NCI-H510A (cell line): ENCODE measurements at regions not wholly inside any gene's neighbourhood (a gene's known extent, or its start where the extent isn't known, plus 50 kb on each side); places are given as distances from the start of the nearest gene placed in this dataset.
"Not testable (repeated sequence)": the region's sequence is repeated elsewhere in the genome, so short reads cannot be mapped to it uniquely, and the experiment has no call there.

Experiments
- DNase-seq: peaks from one replicate; lab custom pipeline; 2025; lab: John Stamatoyannopoulos, UW

DNA sequence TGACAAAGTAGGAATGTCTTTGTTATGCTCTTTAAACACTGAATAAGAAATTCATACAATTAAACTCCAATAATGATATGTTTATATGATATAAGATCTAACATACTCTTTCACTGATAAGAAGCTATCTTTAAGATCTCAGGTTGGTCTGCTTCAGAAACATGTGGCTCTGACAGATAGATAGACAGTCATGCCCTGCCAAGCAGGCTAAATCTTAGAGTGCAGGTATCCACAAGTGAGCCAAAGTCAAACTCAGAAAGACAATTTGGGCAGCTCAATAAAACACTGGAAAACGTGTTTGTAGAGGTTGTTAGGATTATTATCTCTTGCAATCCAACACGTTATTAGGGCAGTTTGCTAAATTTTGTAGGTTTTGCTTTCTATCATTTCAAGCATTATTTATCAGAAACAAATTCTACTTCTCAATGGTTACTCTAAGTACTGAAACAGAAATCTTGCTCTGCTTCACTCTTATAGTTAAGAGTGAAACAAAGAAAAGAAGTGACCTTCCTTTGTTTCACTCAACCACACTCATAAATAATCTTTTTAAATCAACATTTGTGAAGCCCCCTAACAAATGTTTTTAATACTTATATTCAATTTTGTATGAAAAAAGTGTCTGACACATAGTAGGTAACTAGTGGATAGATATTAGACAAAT is 1255.6 kb downstream of the DIAPH3 start:
- DNase-seq: no peak

DNA sequence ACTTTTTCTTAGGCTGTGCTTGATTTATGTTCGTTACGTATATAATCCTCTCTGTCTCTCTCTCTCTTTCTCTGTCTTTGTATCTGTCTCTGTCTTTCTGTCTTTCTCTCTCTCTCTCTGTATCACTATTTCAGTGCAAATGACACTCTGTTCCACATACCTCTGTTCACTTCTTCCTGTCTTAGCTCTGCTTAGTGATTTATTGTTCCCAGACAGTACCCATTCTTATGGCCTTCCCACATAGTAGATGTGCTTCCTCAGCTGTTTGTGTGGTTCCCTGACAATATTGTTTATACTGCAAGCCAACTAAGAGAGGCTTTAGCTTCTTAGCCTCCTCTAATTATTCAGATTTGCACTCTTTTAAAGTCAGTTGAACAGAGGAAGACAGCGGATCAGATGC is 1244.2 kb downstream of the DIAPH3 start:
- no peak for DNase-seq

DNA sequence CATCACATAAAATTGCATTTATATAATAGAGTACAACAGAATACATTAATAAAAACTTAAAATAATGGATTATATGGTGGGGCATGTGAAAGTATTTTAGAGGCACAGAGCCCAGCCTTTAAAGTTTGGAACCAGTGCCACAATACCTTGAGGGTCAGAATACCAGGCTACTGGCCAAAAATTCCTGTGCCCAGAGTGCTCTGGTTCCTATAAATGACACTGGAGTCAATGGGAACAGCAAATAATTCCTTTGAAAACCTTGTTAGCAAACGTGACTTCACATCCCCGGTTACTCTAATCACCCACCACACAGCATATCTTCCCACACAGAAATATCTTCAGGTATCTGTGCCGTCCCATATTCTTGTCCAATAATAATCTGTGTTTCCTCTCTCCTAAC is 1242.6 kb downstream of the DIAPH3 start:
- no peak for DNase-seq

DNA sequence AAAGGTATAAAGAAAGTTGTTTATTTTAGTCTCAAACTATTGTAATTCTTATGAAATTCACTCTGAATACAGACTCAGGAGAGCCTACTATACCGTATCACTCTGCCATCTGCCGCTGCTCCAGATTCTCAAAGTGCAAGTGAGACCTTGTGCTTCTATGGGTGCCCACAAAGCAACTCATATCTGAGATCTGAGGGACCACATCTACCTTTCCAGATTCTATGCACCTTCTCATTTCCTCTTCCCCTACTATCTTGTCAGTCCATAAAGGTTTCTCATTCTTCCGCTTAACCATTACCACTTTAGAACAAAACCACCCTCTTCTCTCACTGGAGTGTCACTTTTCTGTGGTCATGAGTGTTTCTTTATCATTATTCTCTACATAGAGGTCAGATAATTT is 1236.9 kb downstream of the DIAPH3 start:
- DNase-seq: no peak

DNA sequence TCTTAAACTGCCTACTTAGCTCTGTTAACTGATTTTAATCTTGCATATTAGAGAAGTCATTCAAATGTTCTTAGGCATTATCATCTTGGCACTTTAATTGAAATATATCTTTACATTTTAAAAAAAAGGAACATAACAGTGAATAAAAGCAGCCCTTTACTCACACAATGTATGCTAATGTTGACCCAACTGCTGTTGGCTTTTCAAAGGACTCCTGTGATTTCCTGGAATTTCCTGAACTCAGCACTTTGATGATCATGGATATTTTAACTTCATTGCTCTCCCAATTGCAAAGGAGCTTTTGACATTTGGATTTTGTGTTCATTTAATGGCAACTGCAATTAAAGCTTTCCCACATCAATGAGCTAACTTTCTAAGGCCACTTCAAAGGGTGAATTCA is 1230.3 kb downstream of the DIAPH3 start:
- DNase-seq: no peak

DNA sequence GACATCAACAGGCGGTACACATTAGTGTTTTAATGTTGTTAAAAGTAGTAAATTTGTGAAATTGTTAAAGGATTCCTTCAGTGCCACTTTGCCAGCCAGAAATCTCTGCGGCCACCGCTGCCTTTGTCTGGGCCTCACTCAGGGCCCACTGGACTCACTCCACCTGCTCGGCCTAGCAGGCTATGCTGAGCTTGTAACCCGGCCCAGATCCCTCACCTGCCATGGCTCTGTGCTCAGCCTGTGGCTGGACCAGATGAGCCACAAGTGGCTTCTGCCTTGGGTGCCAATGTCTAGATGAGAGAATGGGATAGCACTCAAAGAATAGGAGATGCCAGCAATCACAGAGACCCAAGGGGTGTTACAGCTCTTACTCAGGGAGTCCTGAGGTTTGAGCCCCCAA is 1228.0 kb downstream of the DIAPH3 start:
- DNase-seq: no peak

DNA sequence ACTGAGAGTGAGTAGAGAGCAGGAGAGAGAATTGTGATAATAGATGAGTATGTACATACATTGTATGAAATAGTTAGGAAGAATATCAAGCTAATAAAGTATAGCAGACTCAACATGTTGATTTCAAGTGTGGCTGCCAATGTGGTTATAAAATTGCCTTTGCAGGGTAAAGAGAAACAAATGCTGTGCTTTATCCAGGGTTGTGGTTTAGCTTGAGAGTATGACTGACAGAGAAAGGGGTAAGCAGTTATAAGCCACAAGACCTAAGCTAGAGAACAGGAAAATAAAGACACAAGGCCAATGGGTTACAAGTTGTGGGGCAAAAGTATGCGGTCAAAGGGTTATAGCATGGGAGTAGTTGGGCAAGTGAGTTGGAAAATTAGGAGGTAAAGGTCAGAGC is 1217.5 kb downstream of the DIAPH3 start:
- DNase-seq: no peak

DNA sequence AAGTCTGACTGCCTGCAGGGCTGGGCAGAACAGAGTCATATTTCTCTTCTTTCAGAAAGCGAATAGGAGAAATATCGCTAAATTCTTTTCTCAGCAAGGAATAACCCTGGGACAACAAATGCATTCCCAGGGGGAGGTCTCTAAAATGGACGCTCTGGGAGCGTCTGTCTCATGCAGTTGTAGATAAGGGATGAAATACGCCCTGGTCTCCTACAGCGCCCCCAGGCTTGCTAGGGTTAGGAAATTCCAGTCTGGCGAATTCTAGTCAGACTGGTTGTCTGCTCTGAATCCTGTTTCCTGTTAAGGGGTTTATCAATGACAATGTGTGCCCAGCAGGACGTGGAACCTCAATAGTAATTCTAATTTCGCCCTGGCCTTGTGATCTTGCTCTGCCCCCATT is 1214.1 kb downstream of the DIAPH3 start:
- DNase-seq: no peak

DNA sequence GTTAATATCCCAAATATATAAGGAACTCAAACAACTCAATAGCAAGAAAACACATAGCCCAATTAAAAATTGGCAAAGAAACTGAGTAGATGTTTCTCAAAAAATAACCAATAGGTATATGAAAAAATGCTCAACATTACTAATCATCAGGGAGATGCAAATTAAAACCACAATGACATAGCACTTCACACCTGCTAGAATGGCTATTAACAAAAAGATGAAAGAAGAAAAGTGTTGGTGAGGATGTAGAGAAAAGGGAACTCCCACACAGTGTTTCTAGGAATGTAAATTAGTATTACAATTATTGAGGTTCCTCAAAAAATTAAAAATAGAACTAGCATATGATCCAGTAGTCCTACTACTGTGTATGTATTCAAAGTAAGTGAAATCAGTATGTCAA is 1212.8 kb downstream of the DIAPH3 start:
- DNase-seq: no peak

DNA sequence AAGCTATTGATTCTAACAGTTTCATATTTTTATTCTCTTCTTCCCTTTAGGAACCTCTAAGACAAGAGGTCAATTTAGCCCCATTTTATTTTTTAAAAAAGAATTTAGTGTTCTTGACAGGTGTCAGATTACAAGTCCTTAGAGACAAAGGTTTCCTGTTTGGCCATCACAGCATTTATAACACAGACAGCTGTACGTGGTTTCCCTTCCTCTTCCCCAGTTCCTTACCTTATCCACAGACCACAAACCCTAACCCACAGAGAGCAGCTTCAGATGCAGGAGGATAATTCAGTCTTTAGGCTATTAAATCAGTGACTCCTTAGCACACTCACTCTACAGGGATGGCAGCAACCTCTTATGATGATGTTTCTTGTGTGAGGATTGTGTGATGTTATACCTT is 1210.1 kb downstream of the DIAPH3 start:
- DNase-seq: no peak

DNA sequence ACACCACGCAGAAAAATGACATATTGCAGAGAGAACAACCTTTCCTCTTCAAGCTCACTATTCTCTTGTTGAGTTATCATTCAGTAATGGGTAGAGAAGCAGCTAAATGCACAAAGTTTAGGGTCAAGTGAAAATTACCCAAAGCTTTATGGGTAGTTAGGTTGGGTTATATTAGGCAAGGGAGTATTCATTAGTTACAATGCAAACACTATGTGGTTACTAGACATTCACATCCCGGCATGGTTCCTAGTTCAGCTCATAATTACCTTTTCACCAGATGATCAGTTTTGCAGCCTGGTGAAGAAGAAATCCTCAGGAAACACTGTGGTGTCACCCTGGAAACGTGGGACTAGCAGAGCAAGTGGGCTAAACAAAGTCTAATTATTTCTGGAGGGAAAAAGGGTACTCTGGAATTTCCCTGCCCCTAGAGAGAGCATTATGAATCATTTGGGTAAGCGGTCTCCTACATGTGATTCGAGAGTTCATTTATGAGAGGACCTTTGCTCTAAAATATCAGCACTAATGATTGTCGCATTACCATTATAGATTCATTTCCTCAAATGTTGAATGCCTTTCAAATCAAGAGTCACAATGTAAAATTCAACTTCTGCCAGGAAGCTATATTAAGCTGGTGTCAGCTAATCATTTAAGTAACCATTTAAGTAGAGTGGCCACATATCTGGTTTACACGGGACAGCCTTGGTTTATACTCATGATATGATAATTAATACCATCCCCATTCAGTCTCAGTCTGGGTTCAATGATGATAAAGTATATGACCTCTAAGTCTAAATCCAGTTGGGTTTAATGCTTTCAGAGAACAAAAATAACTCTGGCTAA is 1208.0 kb downstream of the DIAPH3 start:
- no peak for DNase-seq

DNA sequence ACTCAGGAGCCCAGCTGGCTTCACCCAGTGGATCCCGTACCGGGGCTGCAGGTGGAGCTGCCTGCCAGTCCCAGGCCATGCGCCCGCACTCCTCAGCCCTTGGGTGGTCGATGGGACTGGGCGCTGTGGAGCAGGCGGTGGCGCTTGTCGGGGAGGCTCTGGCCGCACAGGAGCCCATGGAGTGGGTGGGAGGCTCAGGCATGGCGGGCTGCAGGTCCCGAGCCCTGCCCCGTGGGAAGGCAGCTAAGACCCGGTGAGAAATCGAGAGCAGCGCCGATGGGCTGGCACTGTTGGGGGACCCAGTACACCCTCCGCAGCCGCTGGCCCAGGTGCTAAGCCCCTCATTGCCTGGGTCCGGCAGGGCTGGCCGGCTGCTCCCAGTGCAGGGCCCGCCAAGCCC is 1205.6 kb downstream of the DIAPH3 start:
- not testable (repeated sequence) for DNase-seq

DNA sequence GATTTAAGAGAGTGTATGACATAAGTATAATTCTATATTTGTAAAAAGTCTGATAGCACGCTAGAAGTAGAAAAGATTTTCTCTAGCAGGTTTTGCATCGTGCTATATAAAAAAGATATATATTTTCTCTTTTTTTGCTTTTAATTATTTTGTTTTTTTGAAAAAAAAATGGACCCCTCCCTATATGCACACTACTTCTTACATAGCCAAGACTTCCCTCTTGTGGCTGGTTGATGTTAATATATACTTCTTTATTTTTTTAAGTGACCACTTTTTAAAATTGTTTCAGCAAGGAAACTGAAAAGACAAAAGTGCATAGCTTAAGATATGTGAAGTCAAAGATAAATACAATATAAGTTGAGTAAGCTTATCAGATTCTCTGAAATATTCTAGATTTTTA is 1202.8 kb downstream of the DIAPH3 start:
- DNase-seq: no peak

DNA sequence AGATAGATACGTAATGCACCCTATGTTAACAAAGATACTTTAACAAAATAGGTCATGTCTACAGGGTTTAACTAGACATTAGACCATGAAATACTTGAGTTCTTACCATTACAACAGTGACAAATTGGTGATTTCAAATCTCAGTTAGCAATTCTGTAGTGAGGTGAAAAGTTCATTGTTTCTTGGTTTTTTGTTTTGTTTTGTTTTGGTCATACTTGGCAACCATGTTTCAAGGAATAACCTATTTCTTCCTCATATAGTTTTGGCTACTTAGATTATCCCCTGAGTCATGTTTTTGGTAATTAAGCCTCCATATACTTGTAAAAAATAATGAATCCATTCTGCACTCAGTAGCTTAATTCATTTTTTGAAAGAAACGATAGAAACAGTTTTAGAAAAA is 1200.4 kb downstream of the DIAPH3 start:
- DNase-seq: no peak

DNA sequence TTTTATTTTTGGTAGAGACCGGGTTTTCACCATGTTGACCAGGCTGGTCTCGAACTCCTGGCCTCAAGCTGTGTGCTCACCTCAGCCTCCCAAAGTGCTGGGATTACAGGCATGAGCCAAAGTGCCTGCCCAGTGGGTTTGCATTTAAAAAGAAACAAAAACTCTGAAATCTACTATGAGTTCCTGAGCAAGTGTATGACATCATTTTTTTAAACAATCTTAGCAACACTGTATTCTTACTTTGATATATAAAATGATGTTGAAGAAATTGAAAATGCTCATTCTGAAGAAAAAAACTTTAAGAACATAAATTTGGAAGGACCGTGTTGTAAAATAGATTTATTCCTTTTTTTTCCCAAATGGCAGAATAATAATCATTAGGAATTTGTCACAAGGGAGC is 1199.7 kb downstream of the DIAPH3 start:
- DNase-seq: no peak

DNA sequence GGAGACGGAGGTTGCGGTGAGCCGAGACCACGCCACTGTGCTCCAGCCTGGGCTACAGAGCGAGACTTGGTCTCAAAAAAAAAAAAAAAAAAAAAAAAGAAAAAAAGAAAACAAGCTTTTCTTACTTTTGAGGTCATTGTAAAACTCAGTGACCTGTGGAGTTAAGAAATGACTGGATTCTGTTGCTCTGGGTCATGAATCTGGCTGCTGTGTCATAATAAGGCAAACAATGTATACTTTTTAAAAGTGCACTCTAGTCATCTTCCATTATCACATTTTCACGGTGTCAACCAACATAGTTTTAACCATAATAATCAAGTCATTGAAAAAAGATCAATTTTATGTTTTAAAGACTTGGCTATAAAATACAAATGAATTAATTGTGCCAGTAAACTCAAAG is 1186.6 kb downstream of the DIAPH3 start:
- DNase-seq: no peak

DNA sequence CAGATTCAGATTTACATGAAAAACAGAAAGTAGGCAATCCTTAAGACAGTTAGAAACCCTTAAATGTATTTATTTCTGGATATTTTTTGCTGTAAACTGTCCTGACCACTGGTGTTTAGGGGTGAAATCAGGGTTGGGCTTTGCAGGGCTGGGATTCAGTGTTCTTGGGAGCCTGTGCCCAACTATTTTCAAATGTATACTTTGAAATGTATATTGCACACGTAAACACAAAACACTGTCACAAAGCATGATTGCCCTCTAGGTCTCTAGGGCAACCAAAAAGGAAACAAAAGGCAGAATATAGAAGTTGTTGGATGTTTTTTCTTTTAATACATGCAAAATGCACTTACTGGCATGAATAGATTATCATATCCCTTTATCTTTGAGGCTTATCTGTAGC is 1185.4 kb downstream of the DIAPH3 start:
- DNase-seq: no peak

DNA sequence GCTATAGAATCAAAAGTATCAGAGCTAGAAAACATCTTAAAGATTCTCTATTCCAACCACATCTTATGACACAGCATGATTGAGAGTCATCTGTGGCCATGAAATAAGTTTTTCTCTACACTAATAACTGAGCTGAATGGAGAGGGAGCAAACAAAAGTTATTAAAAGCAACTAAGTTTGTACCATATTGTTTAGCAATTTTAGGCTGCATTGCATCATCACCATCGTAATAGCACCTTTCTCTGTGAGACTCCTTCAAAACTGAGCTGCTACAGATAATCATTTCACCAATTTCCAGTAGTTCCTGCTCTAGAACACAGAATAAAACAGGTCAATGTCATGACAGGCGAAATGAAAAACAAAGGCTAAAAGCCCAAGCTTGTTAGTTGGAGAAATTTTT is 1183.9 kb downstream of the DIAPH3 start:
- DNase-seq: no peak

DNA sequence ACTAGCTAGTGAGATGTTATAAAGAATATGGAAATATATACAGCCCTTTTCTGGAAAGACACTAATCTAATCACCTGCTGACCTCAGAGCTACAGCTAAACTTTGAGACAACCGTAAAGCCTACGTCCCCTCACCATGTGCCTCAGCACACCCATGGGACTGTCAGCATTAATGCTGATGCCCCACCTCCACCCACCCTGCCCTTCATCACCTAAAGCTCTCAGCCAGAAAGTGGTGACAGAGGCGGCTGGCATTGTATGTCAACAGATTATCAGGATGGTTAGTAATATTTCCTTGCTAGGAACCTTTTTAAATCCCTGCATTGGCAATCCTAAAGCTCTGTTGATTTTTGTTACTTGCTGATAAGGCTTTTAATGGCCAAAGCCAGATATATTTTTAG is 1177.9 kb downstream of the DIAPH3 start:
- no peak for DNase-seq

DNA sequence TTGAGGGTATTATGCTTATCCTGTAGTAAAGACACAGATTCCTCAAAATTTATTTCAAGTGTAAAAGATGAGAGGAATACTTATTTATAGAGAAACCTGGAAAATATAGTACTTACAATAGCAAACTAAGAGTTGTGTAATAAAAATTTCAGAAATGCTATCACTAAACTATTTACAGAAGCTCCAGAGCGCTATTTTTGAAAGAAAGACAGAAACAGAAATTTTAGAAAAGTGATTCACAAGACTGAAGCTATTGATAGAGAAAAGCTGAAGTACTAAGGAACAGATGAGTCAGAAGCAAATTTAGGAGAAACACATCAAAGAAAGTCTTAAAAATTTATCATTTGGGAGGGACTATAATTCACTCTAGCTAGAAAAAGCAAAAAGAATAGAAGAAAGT is 1174.2 kb downstream of the DIAPH3 start:
- DNase-seq: no peak

DNA sequence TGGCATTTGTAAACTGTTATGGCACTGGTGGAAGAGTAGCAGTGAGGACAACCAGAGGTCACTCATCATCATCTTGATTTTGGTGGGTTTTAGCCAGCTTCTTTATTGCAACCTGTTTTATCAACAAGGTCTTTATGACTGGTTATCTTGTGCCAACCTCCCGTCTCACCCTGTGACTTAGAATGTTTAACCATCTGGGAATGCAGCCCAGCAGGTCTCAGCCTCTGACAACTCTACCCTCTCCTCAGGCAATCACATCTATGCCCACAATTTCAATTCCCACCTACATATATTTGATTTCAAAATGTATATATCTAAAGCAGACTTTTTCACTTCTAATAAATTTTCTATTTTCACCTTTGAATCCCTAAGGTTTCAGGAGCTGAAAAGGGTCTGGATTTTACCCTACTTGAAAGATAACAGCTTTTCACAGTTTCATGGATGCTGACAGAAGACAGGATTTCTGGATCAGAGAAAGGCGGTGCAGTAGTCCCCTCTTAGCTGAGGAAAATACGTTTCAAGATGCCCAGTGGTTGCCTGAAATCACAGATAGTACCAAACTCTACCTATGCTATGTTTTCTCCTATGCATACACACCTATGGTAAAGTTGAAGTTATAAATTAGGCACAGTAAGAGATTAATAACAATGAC is 1171.8 kb downstream of the DIAPH3 start:
- DNase-seq: no peak

DNA sequence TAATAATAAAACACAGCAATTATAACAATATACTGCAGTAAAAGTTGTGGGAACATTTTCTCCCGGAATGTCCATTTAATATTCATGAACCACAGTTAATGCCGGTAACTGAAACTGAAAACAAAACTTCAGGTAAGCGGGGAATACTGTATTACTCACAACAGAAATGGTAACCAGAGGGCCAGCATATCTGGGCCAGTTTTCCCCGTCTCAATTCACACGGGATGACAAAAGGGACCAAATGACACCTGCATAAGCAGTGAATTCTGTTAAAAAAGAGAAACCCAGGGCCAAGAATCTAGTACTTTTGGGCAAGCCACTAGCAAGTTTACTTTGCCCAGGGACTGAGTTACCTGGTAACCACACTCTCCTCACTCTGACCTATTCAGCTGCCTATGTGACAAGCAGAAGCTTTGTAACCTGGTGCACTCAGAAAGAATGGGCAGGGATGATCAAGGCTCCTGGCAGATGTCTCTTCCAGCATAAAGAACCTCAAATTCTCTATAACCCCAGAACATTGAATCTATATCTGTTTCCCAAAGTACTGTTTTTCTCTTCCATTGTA is 1171.2 kb downstream of the DIAPH3 start:
- no peak for DNase-seq

DNA sequence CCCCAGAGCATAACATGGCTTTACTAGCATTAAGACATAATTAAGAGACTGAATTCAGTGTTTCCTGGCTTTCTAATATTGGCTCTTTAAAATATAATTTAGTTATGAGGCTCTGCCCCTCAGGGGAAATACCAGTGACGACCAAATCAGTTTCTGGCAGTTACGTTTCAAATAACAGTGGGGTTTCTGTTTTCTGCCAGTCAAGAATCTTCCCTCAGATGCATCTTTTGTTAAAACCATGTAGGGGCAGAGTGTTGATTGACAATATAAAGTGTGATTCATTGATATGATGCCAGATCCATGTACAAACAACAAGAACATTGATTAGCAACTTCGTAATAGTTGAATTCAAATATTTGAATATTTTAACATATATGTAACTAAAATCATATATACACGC is 1169.7 kb downstream of the DIAPH3 start:
- DNase-seq: no peak
